Putamen (tissue), 1 donor: ENCODE measurements at regions not wholly inside any gene's neighbourhood (a gene's known extent, or its start where the extent isn't known, plus 50 kb on each side); places are given as distances from the start of the nearest gene placed in this dataset.
"Not testable (repeated sequence)": the region's sequence is repeated elsewhere in the genome, so short reads cannot be mapped to it uniquely, and the experiment has no call there.

Experiments
- DNase-seq: peaks from one replicate; pipeline ENCODE4 v3.0.0-alpha.2; 2016; ENCODE audit warnings: low spot score

DNA sequence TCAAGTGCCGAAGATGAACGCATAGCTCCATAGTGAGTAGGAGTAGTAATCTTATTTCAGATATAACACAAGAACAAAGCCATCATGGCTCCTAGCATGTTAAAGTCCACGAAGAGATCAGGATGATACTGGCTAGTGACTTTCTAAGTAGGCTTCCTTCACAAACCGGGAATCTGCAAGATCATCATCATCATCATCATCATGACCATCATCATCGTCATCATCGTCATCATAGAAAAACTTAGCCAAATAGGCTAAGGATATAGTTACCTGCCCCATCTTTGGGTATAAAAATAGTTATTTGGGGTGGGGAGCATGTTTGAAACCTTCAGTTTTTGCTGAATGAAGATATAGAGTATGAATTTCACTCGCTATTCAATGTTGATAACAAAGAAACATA lies 57.9 kb downstream of the PYDC2 start:
- DNase-seq = no peak

DNA sequence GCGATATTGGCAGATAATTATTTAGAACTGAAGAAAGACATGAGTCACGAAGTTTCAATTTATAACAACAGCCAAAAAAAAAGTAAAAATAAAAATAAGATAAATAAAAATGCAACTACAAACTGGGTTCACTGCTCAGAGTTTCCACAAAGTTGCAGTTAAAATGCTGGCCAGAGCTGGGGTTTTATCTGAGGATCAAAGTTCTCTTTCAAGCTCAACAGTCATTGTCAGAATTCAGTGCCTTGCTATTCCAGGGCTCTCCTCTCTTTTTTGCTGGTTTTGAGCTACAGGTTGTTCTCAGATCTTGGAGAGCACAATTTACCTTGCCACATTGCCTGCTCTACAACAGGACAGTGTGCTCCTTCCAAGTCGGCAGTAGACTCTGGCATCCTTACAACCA lies 60.1 kb downstream of the PYDC2 start:
- no peak for DNase-seq

GRCh38 chr3:191523148-191523547 lies 62.2 kb downstream of the PYDC2 start:
- no peak for DNase-seq

DNA sequence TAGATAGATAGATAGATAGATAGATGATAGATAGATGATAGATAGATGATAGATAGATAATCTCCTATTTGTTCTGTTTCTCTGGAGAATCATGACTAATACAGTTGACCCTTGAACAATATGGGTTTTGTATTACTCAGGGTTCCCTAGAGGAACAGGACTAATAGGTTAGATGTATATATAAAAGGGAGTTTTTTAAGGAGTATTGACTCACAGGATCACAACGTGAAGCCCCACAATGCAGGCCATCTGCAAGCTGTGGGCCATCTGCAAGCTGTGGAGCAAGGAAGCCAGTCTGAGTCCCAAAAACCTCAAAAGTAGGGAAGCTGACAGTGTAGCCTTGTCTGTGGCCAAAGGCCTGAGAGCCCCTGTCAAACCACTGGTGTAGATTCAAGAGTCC lies 67.6 kb downstream of the PYDC2 start:
- no peak for DNase-seq

- no peak for DNase-seq
These were observed 69.0 kb downstream of the PYDC2 start for GRCh38 chr3:191529992-191530391.

DNA sequence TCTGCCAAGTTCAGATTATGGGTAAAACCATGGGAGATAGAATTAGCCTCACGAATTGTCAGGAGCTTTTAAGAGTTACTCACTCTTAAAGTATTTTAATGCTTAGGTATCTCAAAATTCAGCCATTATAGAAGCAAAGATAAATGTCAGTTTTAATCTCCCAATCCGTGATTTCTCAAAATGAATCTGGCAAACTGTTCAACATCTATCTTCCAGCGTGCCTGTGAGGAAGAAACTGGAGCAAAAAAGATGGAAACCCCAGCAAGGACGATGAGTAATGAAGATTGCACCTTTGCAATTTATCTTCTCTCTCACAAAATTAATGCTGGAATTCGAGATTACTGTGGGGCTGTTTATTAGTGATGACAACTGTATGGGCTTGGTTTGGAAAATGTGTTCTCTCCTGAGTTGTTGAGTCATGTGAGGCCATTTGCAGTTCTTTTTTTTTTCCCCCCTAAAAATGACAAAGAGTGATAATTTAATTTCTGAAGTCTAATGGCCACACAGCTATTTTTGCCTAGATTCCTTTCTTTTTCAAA lies 70.5 kb downstream of the PYDC2 start:
- no peak for DNase-seq

- no peak for DNase-seq
These were observed 82.1 kb downstream of the PYDC2 start for GRCh38 chr3:191543018-191543417.

- no peak for DNase-seq
These were observed 82.9 kb downstream of the PYDC2 start for GRCh38 chr3:191543897-191544296.

- no peak for DNase-seq
These were observed 88.4 kb downstream of the PYDC2 start for GRCh38 chr3:191549357-191549756.

GRCh38 chr3:191555037-191555436 lies 94.1 kb downstream of the PYDC2 start:
- no peak for DNase-seq

DNA sequence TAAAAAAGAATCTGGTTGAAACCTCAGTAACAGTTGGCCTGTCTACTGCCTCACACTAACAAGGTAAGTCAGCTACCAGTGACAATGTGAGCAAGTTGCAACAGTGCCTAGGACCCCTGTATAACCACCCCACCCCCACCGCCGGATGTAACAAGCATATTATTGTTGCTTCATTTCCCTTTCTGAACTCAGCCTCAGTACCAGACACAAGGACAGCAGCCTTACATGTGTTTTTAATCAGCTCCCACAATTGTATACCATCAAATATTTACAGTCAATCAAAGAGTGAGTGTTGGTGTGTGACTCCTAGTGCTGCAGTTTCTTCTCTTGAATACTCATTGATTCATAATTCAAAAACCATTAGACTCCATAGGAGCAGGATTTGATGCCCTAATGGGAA lies 96.4 kb downstream of the PYDC2 start:
- DNase-seq = no peak

- no peak for DNase-seq
These were observed 102.8 kb downstream of the PYDC2 start for GRCh38 chr3:191563722-191564121.

DNA sequence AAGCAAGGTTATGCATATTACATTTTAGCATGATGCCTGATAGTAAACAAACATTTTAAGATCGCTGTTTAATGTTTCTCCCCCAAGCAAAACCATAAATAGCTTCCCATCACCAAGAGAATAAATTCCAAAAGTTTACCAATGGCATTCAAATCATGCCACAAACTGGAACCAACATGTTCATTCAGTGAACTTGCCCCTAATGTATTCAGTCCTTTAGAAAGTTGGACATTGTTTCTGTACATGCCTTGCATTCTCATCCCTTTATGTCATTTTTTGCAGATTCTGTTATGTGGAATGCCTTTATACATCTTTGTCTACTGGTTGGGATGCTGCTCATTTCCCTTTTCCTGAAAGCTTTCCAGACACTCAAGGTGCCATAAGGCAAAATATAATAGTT lies 105.5 kb downstream of the PYDC2 start:
- DNase-seq = no peak

DNA sequence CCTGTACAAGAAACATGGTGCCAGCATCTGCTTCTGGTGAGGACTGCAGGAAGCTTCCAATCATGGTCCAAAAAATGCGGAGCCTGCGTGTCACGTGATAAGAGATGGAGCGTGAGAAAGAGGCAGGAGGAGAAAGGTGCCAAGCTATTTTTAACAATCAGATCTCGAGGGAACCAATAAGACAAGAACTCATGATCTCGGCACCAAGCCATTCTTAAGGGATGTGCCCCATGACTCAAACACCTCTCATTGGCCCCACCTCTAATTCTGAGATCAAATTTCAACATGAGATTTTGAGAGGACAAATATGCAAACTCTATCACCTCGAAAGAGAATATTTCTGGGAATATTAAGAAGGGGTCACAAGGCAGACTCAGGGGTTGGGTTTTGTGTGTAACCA lies 107.2 kb downstream of the PYDC2 start:
- DNase-seq = no peak

DNA sequence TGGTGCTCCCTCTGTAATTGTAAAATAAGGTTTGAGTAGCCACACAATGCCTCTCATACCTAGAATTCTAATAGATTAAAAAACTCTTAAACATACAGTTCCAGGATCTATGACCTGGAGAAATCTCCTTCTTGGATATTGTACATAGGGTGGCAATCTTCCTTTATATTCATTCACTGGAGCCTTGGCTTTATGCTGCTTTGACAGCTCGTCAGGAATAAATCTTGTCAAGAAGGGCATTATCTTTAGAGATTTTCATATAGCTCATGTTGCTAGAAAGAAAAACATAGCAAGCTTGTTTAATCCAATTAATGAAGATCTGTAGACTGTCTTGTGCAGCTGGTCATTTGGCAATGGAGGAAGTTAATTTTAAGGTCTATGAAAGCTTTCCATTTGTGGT lies 131.1 kb downstream of the PYDC2 start:
- DNase-seq = no peak

DNA sequence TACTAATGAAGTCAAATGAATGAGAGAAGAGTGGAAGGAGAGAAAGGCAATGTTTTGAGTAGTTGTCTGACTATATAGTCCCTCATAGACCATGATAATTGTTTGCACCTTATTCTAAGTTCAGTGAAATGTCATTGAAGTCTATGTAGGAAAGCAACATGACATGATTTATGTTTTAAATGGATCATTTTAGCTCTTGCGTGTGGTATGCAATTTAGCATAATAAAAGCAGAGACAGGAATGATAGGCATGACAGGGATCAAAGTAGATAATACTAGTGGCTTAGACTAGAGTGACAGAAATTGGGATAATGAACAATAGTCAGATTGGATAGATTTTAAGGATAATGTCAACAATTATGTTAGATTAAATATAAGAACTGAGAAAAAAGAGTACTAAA lies 132.5 kb downstream of the PYDC2 start:
- DNase-seq = peak; percentile 9

GRCh38 chr3:191615511-191615910 lies 154.5 kb downstream of the PYDC2 start:
- DNase-seq = not testable (repeated sequence)

- DNase-seq = no peak
These were observed 163.3 kb downstream of the PYDC2 start for GRCh38 chr3:191624299-191624698.

DNA sequence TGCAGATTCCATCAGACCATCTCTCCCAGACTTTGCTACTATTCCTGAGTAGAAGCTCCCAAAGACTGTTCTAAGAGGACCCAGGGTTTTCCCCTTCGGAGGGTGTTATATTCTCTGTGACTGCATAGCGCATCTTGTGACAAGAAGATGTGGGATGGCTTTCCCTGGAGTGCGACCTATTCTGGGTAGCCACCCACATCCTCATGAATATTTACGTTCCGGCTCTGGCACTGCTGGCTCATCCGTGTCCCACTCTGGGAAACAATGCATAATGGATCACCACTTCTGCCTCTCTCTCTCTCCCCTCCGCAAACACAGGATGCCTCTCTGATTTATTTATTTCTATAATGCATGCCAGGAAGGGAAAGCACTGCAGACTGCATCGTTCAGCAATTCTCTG lies 166.1 kb downstream of the PYDC2 start:
- DNase-seq = peak; percentile 80

GRCh38 chr3:191628571-191628970 lies 167.6 kb downstream of the PYDC2 start:
- peak; percentile 42 for DNase-seq

- DNase-seq = no peak
These were observed 170.5 kb downstream of the PYDC2 start for GRCh38 chr3:191631496-191631895.

DNA sequence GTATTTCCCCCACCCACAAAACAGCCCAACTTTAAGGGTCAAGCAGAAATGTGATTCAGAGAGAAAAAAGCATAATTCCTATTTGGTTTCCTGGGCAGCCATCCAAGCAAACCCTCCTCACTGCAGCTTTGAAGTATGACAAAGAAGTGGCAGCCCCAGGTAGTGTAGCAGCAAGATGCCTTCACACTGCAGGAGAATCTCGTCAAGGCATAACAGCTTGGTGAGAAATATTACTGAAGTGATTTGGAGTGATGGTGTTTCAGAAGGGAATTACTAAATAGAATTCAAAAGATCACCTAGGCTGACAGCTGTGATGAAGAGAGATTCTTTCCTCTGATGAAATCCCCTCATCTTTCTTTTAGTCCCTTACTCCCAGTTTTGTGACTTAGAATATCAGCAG lies 173.9 kb downstream of the PYDC2 start:
- no peak for DNase-seq

- no peak for DNase-seq
These were observed 176.6 kb downstream of the PYDC2 start for GRCh38 chr3:191637611-191638010.

DNA sequence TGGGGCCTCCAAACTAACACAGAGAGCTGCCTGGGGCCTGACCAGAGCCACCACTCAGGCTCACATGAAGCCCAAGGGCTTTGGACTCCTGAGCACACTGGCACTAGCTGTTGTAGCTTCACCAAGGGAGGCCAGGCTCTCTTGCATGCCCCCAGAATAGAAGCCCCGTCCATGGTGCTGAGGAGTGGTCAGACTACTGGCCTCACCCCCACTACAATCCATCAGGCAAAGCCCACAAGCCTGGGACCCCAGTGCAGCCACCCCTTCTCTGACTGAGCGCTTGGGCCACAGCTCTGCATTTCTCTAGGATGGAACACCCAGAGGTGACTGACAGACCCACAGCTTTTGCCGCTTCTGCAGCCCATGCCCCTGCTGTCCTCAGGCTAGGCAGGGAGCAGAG lies 180.8 kb downstream of the PYDC2 start:
- DNase-seq = no peak

DNA sequence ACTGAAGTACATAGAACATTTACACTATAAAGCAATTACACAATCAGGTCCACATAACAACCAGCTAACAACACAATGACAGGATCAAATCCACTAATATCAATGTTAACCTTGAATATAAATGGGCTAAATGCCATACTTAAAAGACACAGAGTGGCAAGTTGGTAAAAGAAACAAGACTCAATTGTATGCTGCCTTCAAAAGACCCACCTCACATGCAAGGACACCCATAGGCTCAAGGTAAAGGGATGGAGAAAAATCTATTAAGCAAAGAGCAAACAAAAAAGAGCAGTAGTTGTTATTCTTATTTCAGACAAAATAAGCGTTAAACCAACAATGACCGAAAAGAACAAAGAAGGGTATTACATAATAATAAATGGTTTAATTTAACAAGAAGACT lies 183.3 kb downstream of the PYDC2 start:
- DNase-seq = no peak
